ENCODE measurements at regions not wholly inside any gene's neighbourhood (a gene's known extent, or its start where the extent isn't known, plus 50 kb on each side); places are given as distances from the start of the nearest gene placed in this dataset.

DNA sequence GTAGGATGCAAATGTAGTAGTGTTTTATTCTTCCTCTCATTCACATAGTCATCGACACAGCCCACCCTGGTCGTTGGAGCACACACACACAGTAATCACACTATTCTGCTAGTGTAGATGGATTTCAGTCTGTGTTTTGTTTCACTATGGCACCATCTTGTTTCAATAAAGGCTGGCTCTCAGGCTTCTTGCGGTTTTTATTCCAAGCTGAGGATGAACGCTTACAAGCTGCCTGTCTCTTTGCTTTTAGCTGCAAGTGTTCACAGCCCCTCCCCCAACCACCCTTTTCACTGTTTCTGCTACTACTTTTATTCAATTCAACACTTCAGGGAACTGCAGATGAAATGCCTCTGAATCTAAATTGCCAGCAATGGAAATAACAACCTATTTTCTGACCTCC, 140.9 kb upstream of the PMFBP1 start:
- TF ChIP-seq ZFP37 (tag by site-specific recombination; IDR thresholded peaks at IDR 0.05): no peak
- TF ChIP-seq, protein P1, sequence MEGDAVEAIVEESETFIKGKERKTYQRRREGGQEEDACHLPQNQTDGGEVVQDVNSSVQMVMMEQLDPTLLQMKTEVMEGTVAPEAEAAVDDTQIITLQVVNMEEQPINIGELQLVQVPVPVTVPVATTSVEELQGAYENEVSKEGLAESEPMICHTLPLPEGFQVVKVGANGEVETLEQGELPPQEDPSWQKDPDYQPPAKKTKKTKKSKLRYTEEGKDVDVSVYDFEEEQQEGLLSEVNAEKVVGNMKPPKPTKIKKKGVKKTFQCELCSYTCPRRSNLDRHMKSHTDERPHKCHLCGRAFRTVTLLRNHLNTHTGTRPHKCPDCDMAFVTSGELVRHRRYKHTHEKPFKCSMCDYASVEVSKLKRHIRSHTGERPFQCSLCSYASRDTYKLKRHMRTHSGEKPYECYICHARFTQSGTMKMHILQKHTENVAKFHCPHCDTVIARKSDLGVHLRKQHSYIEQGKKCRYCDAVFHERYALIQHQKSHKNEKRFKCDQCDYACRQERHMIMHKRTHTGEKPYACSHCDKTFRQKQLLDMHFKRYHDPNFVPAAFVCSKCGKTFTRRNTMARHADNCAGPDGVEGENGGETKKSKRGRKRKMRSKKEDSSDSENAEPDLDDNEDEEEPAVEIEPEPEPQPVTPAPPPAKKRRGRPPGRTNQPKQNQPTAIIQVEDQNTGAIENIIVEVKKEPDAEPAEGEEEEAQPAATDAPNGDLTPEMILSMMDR (tag by site-specific recombination; IDR thresholded peaks at IDR 0.05): no peak
- TF ChIP-seq YY1 (tag by site-specific recombination; IDR thresholded peaks at IDR 0.05): no peak
- TF ChIP-seq SETDB1 (IDR thresholded peaks at IDR 0.05; ENCODE audit: insufficient read length, low read length): no peak
- TF ChIP-seq ZNF311 (tag by site-specific recombination; IDR thresholded peaks at IDR 0.05; ENCODE audit: borderline replicate concordance): no peak
- no peak for TF ChIP-seq ZNF830 (tag by site-specific recombination; IDR thresholded peaks at IDR 0.05; ENCODE audit: low read depth)
- TF ChIP-seq, protein P2, sequence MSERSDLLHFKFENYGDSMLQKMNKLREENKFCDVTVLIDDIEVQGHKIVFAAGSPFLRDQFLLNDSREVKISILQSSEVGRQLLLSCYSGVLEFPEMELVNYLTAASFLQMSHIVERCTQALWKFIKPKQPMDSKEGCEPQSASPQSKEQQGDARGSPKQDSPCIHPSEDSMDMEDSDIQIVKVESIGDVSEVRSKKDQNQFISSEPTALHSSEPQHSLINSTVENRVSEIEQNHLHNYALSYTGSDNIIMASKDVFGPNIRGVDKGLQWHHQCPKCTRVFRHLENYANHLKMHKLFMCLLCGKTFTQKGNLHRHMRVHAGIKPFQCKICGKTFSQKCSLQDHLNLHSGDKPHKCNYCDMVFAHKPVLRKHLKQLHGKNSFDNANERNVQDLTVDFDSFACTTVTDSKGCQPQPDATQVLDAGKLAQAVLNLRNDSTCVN (tag by site-specific recombination; optimal IDR thresholded peaks at IDR 0.05): no peak
- TF ChIP-seq, protein P3, sequence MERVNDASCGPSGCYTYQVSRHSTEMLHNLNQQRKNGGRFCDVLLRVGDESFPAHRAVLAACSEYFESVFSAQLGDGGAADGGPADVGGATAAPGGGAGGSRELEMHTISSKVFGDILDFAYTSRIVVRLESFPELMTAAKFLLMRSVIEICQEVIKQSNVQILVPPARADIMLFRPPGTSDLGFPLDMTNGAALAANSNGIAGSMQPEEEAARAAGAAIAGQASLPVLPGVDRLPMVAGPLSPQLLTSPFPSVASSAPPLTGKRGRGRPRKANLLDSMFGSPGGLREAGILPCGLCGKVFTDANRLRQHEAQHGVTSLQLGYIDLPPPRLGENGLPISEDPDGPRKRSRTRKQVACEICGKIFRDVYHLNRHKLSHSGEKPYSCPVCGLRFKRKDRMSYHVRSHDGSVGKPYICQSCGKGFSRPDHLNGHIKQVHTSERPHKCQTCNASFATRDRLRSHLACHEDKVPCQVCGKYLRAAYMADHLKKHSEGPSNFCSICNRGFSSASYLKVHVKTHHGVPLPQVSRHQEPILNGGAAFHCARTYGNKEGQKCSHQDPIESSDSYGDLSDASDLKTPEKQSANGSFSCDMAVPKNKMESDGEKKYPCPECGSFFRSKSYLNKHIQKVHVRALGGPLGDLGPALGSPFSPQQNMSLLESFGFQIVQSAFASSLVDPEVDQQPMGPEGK (tag by site-specific recombination; IDR thresholded peaks at IDR 0.05): no peak
- TF ChIP-seq ZNF292 (tag by site-specific recombination; IDR thresholded peaks at IDR 0.05; ENCODE audit: borderline replicate concordance, low read depth): no peak
- TF ChIP-seq, protein P4, sequence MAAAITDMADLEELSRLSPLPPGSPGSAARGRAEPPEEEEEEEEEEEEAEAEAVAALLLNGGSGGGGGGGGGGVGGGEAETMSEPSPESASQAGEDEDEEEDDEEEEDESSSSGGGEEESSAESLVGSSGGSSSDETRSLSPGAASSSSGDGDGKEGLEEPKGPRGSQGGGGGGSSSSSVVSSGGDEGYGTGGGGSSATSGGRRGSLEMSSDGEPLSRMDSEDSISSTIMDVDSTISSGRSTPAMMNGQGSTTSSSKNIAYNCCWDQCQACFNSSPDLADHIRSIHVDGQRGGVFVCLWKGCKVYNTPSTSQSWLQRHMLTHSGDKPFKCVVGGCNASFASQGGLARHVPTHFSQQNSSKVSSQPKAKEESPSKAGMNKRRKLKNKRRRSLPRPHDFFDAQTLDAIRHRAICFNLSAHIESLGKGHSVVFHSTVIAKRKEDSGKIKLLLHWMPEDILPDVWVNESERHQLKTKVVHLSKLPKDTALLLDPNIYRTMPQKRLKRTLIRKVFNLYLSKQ (tag by site-specific recombination; IDR thresholded peaks at IDR 0.05; ENCODE audit: borderline replicate concordance): no peak
- no peak for TF ChIP-seq ZNF274 (IDR thresholded peaks at IDR 0.05; ENCODE audit: low read length)
- TF ChIP-seq ZNF274 (tag by site-specific recombination; IDR thresholded peaks at IDR 0.05; ENCODE audit: borderline replicate concordance): no peak
